ENCODE measurements at regions not wholly inside any gene's neighbourhood (a gene's known extent, or its start where the extent isn't known, plus 50 kb on each side); places are given as distances from the start of the nearest gene placed in this dataset.

- no peak for DNase-seq
- H3K4me1 Mint-ChIP-seq (ENCODE audit: low read depth, unreplicated experiment): no peaks in the 10 kb centered on the region
- no peak overlapping the region for H3K4me3 Mint-ChIP-seq (ENCODE audit: low read depth, unreplicated experiment)
- BruUV-seq (replicated peaks): no TSS peak
- no peaks in the 10 kb centered on the region for H3K36me3 Mint-ChIP-seq (ENCODE audit: insufficient read depth, unreplicated experiment)
- no peak overlapping the region for H3K27ac Mint-ChIP-seq (ENCODE audit: unreplicated experiment)
- peaks cover 45% of the 10 kb centered on the region for H3K27me3 Mint-ChIP-seq (ENCODE audit: unreplicated experiment)
- no peak for TF ChIP-seq CTCF (IDR thresholded peaks at IDR 0.05; ENCODE audit: unreplicated experiment)
- intact Hi-C loops (cut with micrococcal nuclease; ENCODE audit: unreplicated experiment): no loop called here
- H3K9me3 Mint-ChIP-seq (ENCODE audit: low read depth, unreplicated experiment): peaks cover 2% of the 10 kb centered on the region
- CTCF ChIA-PET: interaction anchor here (0.7 kb wide), 1 partner anchor 10 kb away, joined by 3 read pairs; no protein-coding TSS in a partner anchor
Observed at GRCh38 chr1:222416001-222416791, 131.7 kb downstream of the HHIPL2 start.

GRCh38 chr1:222415441-222415840, 132.5 kb downstream of the HHIPL2 start:
- DNase-seq: no peak
- peaks cover 37% of the 10 kb centered on the region for H3K27me3 Mint-ChIP-seq (ENCODE audit: unreplicated experiment)
- H3K4me3 Mint-ChIP-seq (ENCODE audit: low read depth, unreplicated experiment): no peak overlapping the region
- H3K9me3 Mint-ChIP-seq (ENCODE audit: low read depth, unreplicated experiment): peaks cover 2% of the 10 kb centered on the region
- no peak for TF ChIP-seq CTCF (IDR thresholded peaks at IDR 0.05; ENCODE audit: unreplicated experiment)
- H3K27ac Mint-ChIP-seq (ENCODE audit: unreplicated experiment): no peak overlapping the region
- no peaks in the 10 kb centered on the region for H3K36me3 Mint-ChIP-seq (ENCODE audit: insufficient read depth, unreplicated experiment)
- intact Hi-C loops (cut with micrococcal nuclease; ENCODE audit: unreplicated experiment): no loop called here
- BruUV-seq (replicated peaks): no TSS peak
- H3K4me1 Mint-ChIP-seq (ENCODE audit: low read depth, unreplicated experiment): no peaks in the 10 kb centered on the region
- CTCF ChIA-PET: interaction anchor here (1.3 kb wide), 1 partner anchor 15 kb away, joined by 4 read pairs; no protein-coding TSS in a partner anchor

- no peak overlapping the region for H3K4me3 Mint-ChIP-seq (ENCODE audit: low read depth, unreplicated experiment)
- no peak for DNase-seq
- peaks cover 25% of the 10 kb centered on the region for H3K27me3 Mint-ChIP-seq (ENCODE audit: unreplicated experiment)
- peaks cover 2% of the 10 kb centered on the region for H3K9me3 Mint-ChIP-seq (ENCODE audit: low read depth, unreplicated experiment)
- BruUV-seq (replicated peaks): no TSS peak
- CTCF ChIA-PET: interaction anchor here (1.3 kb wide), 1 partner anchor 16 kb away, joined by 4 read pairs; no protein-coding TSS in a partner anchor
- intact Hi-C loops (cut with micrococcal nuclease; ENCODE audit: unreplicated experiment): no loop called here
- H3K27ac Mint-ChIP-seq (ENCODE audit: unreplicated experiment): no peak overlapping the region
- no peaks in the 10 kb centered on the region for H3K4me1 Mint-ChIP-seq (ENCODE audit: low read depth, unreplicated experiment)
- H3K36me3 Mint-ChIP-seq (ENCODE audit: insufficient read depth, unreplicated experiment): no peaks in the 10 kb centered on the region
- no peak for TF ChIP-seq CTCF (IDR thresholded peaks at IDR 0.05; ENCODE audit: unreplicated experiment)
Observed at GRCh38 chr1:222413991-222414549, 133.8 kb downstream of the HHIPL2 start.

GRCh38 chr1:222413436-222413835, 134.5 kb downstream of the HHIPL2 start:
- CTCF ChIA-PET: no interaction called here
- DNase-seq: no peak
- BruUV-seq (replicated peaks): no TSS peak
- intact Hi-C loops (cut with micrococcal nuclease; ENCODE audit: unreplicated experiment): no loop called here
- H3K27me3 Mint-ChIP-seq (ENCODE audit: unreplicated experiment): peaks cover 30% of the 10 kb centered on the region
- H3K27ac Mint-ChIP-seq (ENCODE audit: unreplicated experiment): no peak overlapping the region
- peaks cover 2% of the 10 kb centered on the region for H3K9me3 Mint-ChIP-seq (ENCODE audit: low read depth, unreplicated experiment)
- no peak overlapping the region for H3K4me3 Mint-ChIP-seq (ENCODE audit: low read depth, unreplicated experiment)
- H3K36me3 Mint-ChIP-seq (ENCODE audit: insufficient read depth, unreplicated experiment): no peaks in the 10 kb centered on the region
- TF ChIP-seq CTCF (IDR thresholded peaks at IDR 0.05; ENCODE audit: unreplicated experiment): no peak
- H3K4me1 Mint-ChIP-seq (ENCODE audit: low read depth, unreplicated experiment): no peaks in the 10 kb centered on the region

Data from Calu3 (cell line).